ENCODE measurements at regions not wholly inside any gene's neighbourhood (a gene's known extent, or its start where the extent isn't known, plus 50 kb on each side); places are given as distances from the start of the nearest gene placed in this dataset.

GRCh38 chrX:3479026-3479425 is 132.6 kb upstream of the MXRA5 start:
- no peak for TF ChIP-seq CTCF (IDR thresholded peaks at IDR 0.05)
- no peak for TF ChIP-seq POLR2AphosphoS5 (IDR thresholded peaks at IDR 0.05; ENCODE audit: low read depth, low read length)
- no peak for TF ChIP-seq REST (IDR thresholded peaks at IDR 0.05; ENCODE audit: insufficient read depth in 1 of 2, low read depth in 2 of 2, low read length in 1 of 2)
- TF ChIP-seq SIN3A (IDR thresholded peaks at IDR 0.05; ENCODE audit: borderline replicate concordance, insufficient read depth, low read depth, low read length), result no peak
- no peak for TF ChIP-seq TCF7L2 (IDR thresholded peaks at IDR 0.05; ENCODE audit: low read depth, low read length)

All from Panc1 (cell line).